Amygdala (tissue), 56 donors: ENCODE measurements at regions not wholly inside any gene's neighbourhood (a gene's known extent, or its start where the extent isn't known, plus 50 kb on each side); places are given as distances from the start of the nearest gene placed in this dataset.

Source experiments
- DNase-seq, 56 donors: peaks; one replicate each; lab custom pipeline; 2025; lab: John Stamatoyannopoulos, UW

- DNase-seq = no peak
These were observed 398.8 kb upstream of the FAT3 start for GRCh38 chr11:91825777-91826176.

GRCh38 chr11:91823252-91823830, 401.3 kb upstream of the FAT3 start:
- DNase-seq = no peak

GRCh38 chr11:91822805-91823204, 401.8 kb upstream of the FAT3 start:
- no peak for DNase-seq

GRCh38 chr11:91820709-91821108, 403.9 kb upstream of the FAT3 start:
- no peak for DNase-seq

GRCh38 chr11:91819777-91820176, 404.8 kb upstream of the FAT3 start:
- no peak for DNase-seq

GRCh38 chr11:91819195-91819594, 405.4 kb upstream of the FAT3 start:
- no peak for DNase-seq

- no peak for DNase-seq
These were observed 406.6 kb upstream of the FAT3 start for GRCh38 chr11:91817996-91818395.

GRCh38 chr11:91813263-91813662, 411.4 kb upstream of the FAT3 start:
- no peak for DNase-seq

- DNase-seq = no peak
These were observed 413.7 kb upstream of the FAT3 start for GRCh38 chr11:91810871-91811270.

GRCh38 chr11:91805293-91805692, 419.3 kb upstream of the FAT3 start:
- DNase-seq = no peak

- DNase-seq = no peak
These were observed 420.6 kb upstream of the FAT3 start for GRCh38 chr11:91804042-91804441.

- DNase-seq = no peak
These were observed 422.1 kb upstream of the FAT3 start for GRCh38 chr11:91802475-91802874.

GRCh38 chr11:91800208-91800914, 424.3 kb upstream of the FAT3 start:
- DNase-seq = peak in 2 of 56 donors; percentile 2 to 7

- DNase-seq = no peak
These were observed 426.4 kb upstream of the FAT3 start for GRCh38 chr11:91798240-91798639.

- DNase-seq = no peak
These were observed 427.6 kb upstream of the FAT3 start for GRCh38 chr11:91796999-91797398.

- DNase-seq = no peak
These were observed 429.3 kb upstream of the FAT3 start for GRCh38 chr11:91795139-91795887.

GRCh38 chr11:91794146-91794545, 430.5 kb upstream of the FAT3 start:
- no peak for DNase-seq

GRCh38 chr11:91792779-91793262, 431.8 kb upstream of the FAT3 start:
- no peak for DNase-seq

- no peak for DNase-seq
These were observed 433.5 kb upstream of the FAT3 start for GRCh38 chr11:91791171-91791468.

- peak in 4 of 56 donors; percentile 10 to 24 (median 18) for DNase-seq
These were observed 434.1 kb upstream of the FAT3 start for GRCh38 chr11:91790346-91791170.

GRCh38 chr11:91788764-91789163, 435.9 kb upstream of the FAT3 start:
- DNase-seq = no peak
